Neural cell (in vitro differentiated cells): ENCODE measurements at regions not wholly inside any gene's neighbourhood (a gene's known extent, or its start where the extent isn't known, plus 50 kb on each side); places are given as distances from the start of the nearest gene placed in this dataset.

Experiments
- H2AFZ ChIP-seq: fragments of 200-600, 300-800 bp; sonication (generic), shearing (Covaris generic); 2 replicates; pipeline ENCODE4 v1.6.0; 2014; ENCODE audit warnings: low read depth, mild to moderate bottlenecking, antibody characterized with exemption, low read length, moderate library complexity
- H3F3A ChIP-seq: fragments of 200-600 bp; shearing (Covaris generic); 2 replicates; pipeline ENCODE4 v1.6.1; 2016; ENCODE audit warnings: mild to moderate bottlenecking, moderate library complexity, mixed read lengths, antibody characterized with exemption, low read length; ENCODE audit not compliant: insufficient read depth, poor library complexity, severe bottlenecking
- H3K27ac ChIP-seq: fragments of 200-600, 300-800 bp; sonication (generic), shearing (Covaris generic); 2 replicates; pipeline ENCODE4 v1.5.1; 2014; ENCODE audit warnings: mild to moderate bottlenecking, low read length, moderate library complexity
- H3K27me3 ChIP-seq: fragments of 300-800, 200-600 bp; sonication (generic), shearing (Covaris generic); 2 replicates; pipeline ENCODE4 v1.6.0; 2014; ENCODE audit warnings: mild to moderate bottlenecking, low read depth, low read length, moderate library complexity; ENCODE audit not compliant: insufficient read depth
- H3K36me3 ChIP-seq: fragments of 300-800, 200-600 bp; sonication (generic), shearing (Covaris generic); 2 replicates; pipeline ENCODE4 v1.5.1; 2014; ENCODE audit warnings: mild to moderate bottlenecking, antibody characterized with exemption, low read length, moderate library complexity; ENCODE audit not compliant: insufficient read depth
- H3K4me2 ChIP-seq: fragments of 300-800, 200-600 bp; sonication (generic), shearing (Covaris generic); 2 replicates; pipeline ENCODE4 v1.6.0; 2014; ENCODE audit warnings: mild to moderate bottlenecking, low read length
- H3K4me3 ChIP-seq: fragments of 300-800, 200-600 bp; sonication (generic), shearing (Covaris generic); 2 replicates; pipeline ENCODE4 v1.5.1; 2014; ENCODE audit warnings: mild to moderate bottlenecking, low read length, moderate library complexity
- H3K79me2 ChIP-seq: fragments of 200-600 bp; shearing (Covaris generic); replicated peaks from 2 replicates; pipeline ENCODE4 v1.6.0; 2014; ENCODE audit warnings: mild to moderate bottlenecking, low read length, moderate library complexity; ENCODE audit not compliant: insufficient read depth
- H3K9ac ChIP-seq: fragments of 300-800, 200-600 bp; sonication (generic), shearing (Covaris generic); 2 replicates; pipeline ENCODE4 v1.6.1; 2016; ENCODE audit warnings: mild to moderate bottlenecking, low read length, mixed read lengths
- H3K9me2 ChIP-seq: fragments of 200-600 bp; shearing (Covaris generic); 2 replicates; pipeline ENCODE4 v1.6.1; 2016; ENCODE audit warnings: mild to moderate bottlenecking, low read length, mixed read lengths; ENCODE audit not compliant: insufficient read depth
- H3K9me3 ChIP-seq: fragments of 200-600, 300-800 bp; sonication (generic), shearing (Covaris generic); 2 replicates; pipeline ENCODE4 v1.6.1; 2016; ENCODE audit warnings: mild to moderate bottlenecking, mixed run types, low read length, moderate library complexity, mixed read lengths
- H4K20me1 ChIP-seq: fragments of 200-600 bp; shearing (Covaris generic); 2 replicates; pipeline ENCODE4 v1.6.1; 2016; ENCODE audit warnings: mild to moderate bottlenecking, mixed run types; ENCODE audit not compliant: insufficient read depth
- EP300 ChIP-seq: fragments of 450-650 bp; conservative IDR thresholded peaks from 2 replicates; pipeline ENCODE4 v1.6.1; 2014; ENCODE audit warnings: antibody characterized with exemption, mild to moderate bottlenecking, moderate library complexity; ENCODE audit not compliant: poor library complexity, severe bottlenecking
- EZH2 ChIP-seq: fragments of 200-600, 300-800 bp; shearing (Covaris generic), sonication (generic); IDR thresholded peaks from 2 replicates; pipeline ENCODE4 v1.6.1; 2014; ENCODE audit warnings: antibody characterized with exemption, low read length, borderline replicate concordance, mild to moderate bottlenecking; ENCODE audit not compliant: insufficient read depth, poor library complexity, severe bottlenecking
- MXI1 ChIP-seq: fragments of 450-650 bp; conservative IDR thresholded peaks from 2 replicates; pipeline ENCODE4 v1.6.1; 2014; ENCODE audit warnings: antibody characterized with exemption, mild to moderate bottlenecking; ENCODE audit not compliant: poor library complexity, severe bottlenecking
- POLR2AphosphoS5 ChIP-seq: IDR thresholded peaks from 2 replicates; pipeline ENCODE4 v1.6.1; 2012
- RAD21 ChIP-seq: fragments of 450-650 bp; conservative IDR thresholded peaks from 2 replicates; pipeline ENCODE4 v1.6.1; 2014; ENCODE audit warnings: antibody characterized with exemption, mild to moderate bottlenecking, moderate library complexity
- SMC3 ChIP-seq: fragments of 450-650 bp; conservative IDR thresholded peaks from 2 replicates; pipeline ENCODE4 v1.6.1; 2014; ENCODE audit warnings: antibody characterized with exemption, mild to moderate bottlenecking, moderate library complexity; ENCODE audit not compliant: poor library complexity
- TAF1 ChIP-seq: IDR thresholded peaks from 2 replicates; pipeline ENCODE4 v1.6.1; 2012; ENCODE audit warnings: low read depth
- TF ChIP-seq, protein P1 (sequence below): IDR thresholded peaks from 2 replicates; pipeline ENCODE4 v1.6.1; 2012; ENCODE audit warnings: borderline replicate concordance
- TF ChIP-seq, protein P2 (sequence below): fragments of 450-650 bp; IDR thresholded peaks from 2 replicates; pipeline ENCODE4 v1.5.1; 2014; ENCODE audit warnings: antibody characterized with exemption, mild to moderate bottlenecking, moderate library complexity; ENCODE audit not compliant: poor library complexity, severe bottlenecking

DNA sequence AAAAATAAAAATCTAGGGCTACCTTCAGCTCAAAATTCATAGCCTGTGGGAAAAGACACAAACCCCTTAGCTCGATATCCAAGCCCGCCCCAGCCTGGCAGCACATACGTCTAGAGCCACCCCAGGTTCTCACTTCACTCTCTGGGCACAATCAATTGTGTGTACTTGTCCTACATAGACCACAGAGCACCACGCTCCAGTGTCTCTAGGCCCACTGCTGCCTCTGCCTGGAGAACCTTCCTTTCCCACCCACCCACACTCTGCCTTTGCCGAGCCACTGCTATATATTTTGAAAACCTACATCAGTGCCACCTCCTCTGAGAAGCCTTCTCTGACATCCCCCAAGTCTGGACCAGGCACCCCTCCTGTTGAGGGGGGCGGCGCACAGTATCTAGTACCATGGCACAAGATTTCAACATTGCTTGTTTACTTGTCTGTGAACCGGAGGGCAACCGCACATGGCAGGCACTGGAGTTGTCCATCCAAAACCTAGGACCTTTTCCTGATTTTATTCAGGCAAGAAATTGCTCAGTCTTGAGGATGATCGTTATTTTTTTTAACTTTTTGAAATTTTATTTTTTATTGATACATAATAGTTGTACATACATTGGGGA is 141.5 kb downstream of the UNC5CL start:
- Histone ChIP-seq H3K36me3 (no peaks in the 10 kb centered on the region), H2AFZ (no peak overlapping the region), H3F3A (no peaks in the 10 kb centered on the region), H3K27ac (no peak overlapping the region), H3K79me2 (no peaks in the 10 kb centered on the region), H3K4me2 (no peak overlapping the region), H3K9me3 (no peaks in the 10 kb centered on the region), H3K9me2 (no peaks in the 10 kb centered on the region), H3K27me3 (no peaks in the 10 kb centered on the region), H3K9ac (no peak overlapping the region), H4K20me1 (no peaks in the 10 kb centered on the region), H3K4me3 (no peak overlapping the region)
- TF ChIP-seq EZH2 (no peak), RAD21 (no peak), TAF1 (no peak), MXI1 (no peak), EP300 (no peak), POLR2AphosphoS5 (no peak)
- TF ChIP-seq, protein P1, sequence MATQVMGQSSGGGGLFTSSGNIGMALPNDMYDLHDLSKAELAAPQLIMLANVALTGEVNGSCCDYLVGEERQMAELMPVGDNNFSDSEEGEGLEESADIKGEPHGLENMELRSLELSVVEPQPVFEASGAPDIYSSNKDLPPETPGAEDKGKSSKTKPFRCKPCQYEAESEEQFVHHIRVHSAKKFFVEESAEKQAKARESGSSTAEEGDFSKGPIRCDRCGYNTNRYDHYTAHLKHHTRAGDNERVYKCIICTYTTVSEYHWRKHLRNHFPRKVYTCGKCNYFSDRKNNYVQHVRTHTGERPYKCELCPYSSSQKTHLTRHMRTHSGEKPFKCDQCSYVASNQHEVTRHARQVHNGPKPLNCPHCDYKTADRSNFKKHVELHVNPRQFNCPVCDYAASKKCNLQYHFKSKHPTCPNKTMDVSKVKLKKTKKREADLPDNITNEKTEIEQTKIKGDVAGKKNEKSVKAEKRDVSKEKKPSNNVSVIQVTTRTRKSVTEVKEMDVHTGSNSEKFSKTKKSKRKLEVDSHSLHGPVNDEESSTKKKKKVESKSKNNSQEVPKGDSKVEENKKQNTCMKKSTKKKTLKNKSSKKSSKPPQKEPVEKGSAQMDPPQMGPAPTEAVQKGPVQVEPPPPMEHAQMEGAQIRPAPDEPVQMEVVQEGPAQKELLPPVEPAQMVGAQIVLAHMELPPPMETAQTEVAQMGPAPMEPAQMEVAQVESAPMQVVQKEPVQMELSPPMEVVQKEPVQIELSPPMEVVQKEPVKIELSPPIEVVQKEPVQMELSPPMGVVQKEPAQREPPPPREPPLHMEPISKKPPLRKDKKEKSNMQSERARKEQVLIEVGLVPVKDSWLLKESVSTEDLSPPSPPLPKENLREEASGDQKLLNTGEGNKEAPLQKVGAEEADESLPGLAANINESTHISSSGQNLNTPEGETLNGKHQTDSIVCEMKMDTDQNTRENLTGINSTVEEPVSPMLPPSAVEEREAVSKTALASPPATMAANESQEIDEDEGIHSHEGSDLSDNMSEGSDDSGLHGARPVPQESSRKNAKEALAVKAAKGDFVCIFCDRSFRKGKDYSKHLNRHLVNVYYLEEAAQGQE: no peak
- TF ChIP-seq, protein P2, sequence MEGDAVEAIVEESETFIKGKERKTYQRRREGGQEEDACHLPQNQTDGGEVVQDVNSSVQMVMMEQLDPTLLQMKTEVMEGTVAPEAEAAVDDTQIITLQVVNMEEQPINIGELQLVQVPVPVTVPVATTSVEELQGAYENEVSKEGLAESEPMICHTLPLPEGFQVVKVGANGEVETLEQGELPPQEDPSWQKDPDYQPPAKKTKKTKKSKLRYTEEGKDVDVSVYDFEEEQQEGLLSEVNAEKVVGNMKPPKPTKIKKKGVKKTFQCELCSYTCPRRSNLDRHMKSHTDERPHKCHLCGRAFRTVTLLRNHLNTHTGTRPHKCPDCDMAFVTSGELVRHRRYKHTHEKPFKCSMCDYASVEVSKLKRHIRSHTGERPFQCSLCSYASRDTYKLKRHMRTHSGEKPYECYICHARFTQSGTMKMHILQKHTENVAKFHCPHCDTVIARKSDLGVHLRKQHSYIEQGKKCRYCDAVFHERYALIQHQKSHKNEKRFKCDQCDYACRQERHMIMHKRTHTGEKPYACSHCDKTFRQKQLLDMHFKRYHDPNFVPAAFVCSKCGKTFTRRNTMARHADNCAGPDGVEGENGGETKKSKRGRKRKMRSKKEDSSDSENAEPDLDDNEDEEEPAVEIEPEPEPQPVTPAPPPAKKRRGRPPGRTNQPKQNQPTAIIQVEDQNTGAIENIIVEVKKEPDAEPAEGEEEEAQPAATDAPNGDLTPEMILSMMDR: no peak

DNA sequence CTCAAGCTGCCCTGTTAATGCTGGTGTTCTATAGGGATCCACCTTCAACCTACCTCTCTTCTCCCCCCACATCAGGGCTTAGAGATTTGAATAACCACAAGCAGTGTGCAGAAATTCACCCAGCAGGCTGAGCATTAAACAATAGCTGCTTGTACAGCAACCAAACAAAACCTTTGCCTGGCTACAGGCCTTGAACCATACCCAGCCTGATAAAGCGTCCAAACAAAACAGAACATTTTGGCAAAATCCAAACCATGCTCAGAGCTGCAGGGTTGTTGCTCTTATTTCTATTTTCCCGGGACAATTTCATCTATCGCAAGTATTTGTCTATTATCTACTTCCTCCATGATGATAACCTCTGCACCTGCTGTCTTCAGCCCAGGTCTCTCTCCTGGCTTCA is 142.3 kb downstream of the UNC5CL start:
- Histone ChIP-seq H3K9me2 (no peaks in the 10 kb centered on the region), H2AFZ (no peak overlapping the region), H3K27ac (no peak overlapping the region), H3K4me2 (no peak overlapping the region), H3K4me3 (no peak overlapping the region), H3K27me3 (no peaks in the 10 kb centered on the region), H3F3A (no peaks in the 10 kb centered on the region), H4K20me1 (no peaks in the 10 kb centered on the region), H3K9me3 (no peaks in the 10 kb centered on the region), H3K9ac (no peak overlapping the region), H3K79me2 (no peaks in the 10 kb centered on the region), H3K36me3 (no peaks in the 10 kb centered on the region)
- no peak for TF ChIP-seq EZH2
- no peak for TF ChIP-seq POLR2AphosphoS5
- TF ChIP-seq, protein P1: no peak
- TF ChIP-seq TAF1: no peak
- TF ChIP-seq, protein P2: no peak
- TF ChIP-seq EP300: no peak
- no peak for TF ChIP-seq RAD21
- TF ChIP-seq SMC3: no peak
- TF ChIP-seq MXI1: no peak
